ENCODE measurements at regions not wholly inside any gene's neighbourhood (a gene's known extent, or its start where the extent isn't known, plus 50 kb on each side); places are given as distances from the start of the nearest gene placed in this dataset.

- DNase-seq (ENCODE audit: low spot score): no peak
- no peak overlapping the region for H3K27ac ChIP-seq
- TF ChIP-seq CTCF (IDR thresholded peaks at IDR 0.05): no peak
- H3K4me3 ChIP-seq: no peak overlapping the region
Observed at GRCh38 chrX:46321676-46322075, 223.5 kb downstream of the ZNF674 start.

GRCh38 chrX:46319750-46320149 is 225.5 kb downstream of the ZNF674 start:
- H3K27ac ChIP-seq: no peak overlapping the region
- no peak for DNase-seq (ENCODE audit: low spot score)
- no peak for TF ChIP-seq CTCF (IDR thresholded peaks at IDR 0.05)

GRCh38 chrX:46318551-46318950 is 226.7 kb downstream of the ZNF674 start:
- DNase-seq (ENCODE audit: low spot score): no peak
- Histone ChIP-seq H3K4me3 (no peak overlapping the region), H3K27ac (no peak overlapping the region)
- TF ChIP-seq CTCF (IDR thresholded peaks at IDR 0.05): no peak

More at GRCh38 chrX:46319750-46320149, 225.5 kb downstream of the ZNF674 start:
- no peak overlapping the region for H3K4me3 ChIP-seq

GRCh38 chrX:46317163-46317562 is 228.1 kb downstream of the ZNF674 start:
- H3K27ac ChIP-seq: no peak overlapping the region
- no peak for TF ChIP-seq CTCF (IDR thresholded peaks at IDR 0.05)
- no peak for DNase-seq (ENCODE audit: low spot score)
- H3K4me3 ChIP-seq: no peak overlapping the region

GRCh38 chrX:46311581-46312120 is 233.6 kb downstream of the ZNF674 start:
- no peak overlapping the region for H3K27ac ChIP-seq
- TF ChIP-seq CTCF (IDR thresholded peaks at IDR 0.05): no peak
- no peak for DNase-seq (ENCODE audit: low spot score)
- H3K4me3 ChIP-seq: no peak overlapping the region

GRCh38 chrX:46310815-46311497 is 234.3 kb downstream of the ZNF674 start:
- H3K4me3 ChIP-seq: no peak overlapping the region
- no peak for DNase-seq (ENCODE audit: low spot score)
- TF ChIP-seq CTCF (IDR thresholded peaks at IDR 0.05): no peak
- no peak overlapping the region for H3K27ac ChIP-seq

- DNase-seq (ENCODE audit: low spot score): no peak
- Histone ChIP-seq H3K27ac (no peak overlapping the region), H3K4me3 (no peak overlapping the region)
- no peak for TF ChIP-seq CTCF (IDR thresholded peaks at IDR 0.05)
Observed at GRCh38 chrX:46308110-46308509, 237.1 kb downstream of the ZNF674 start.

Data from coronary artery (tissue), 2 donors.